NT2/D1 (cell line): ENCODE measurements at regions not wholly inside any gene's neighbourhood (a gene's known extent, or its start where the extent isn't known, plus 50 kb on each side); places are given as distances from the start of the nearest gene placed in this dataset.

Source experiments
- SUZ12 ChIP-seq: IDR thresholded peaks from 2 replicates; pipeline ENCODE4 v1.6.1; 2011; ENCODE audit not compliant: insufficient read length, insufficient read depth; ENCODE audit errors: extremely low read depth
- YY1 ChIP-seq: IDR thresholded peaks from 2 replicates; pipeline ENCODE4 v1.6.1; 2011; ENCODE audit not compliant: insufficient read length, insufficient read depth
- ZNF274 ChIP-seq: IDR thresholded peaks from 2 replicates; pipeline ENCODE4 v1.6.1; 2011; ENCODE audit warnings: mild to moderate bottlenecking, low read depth, low read length

DNA sequence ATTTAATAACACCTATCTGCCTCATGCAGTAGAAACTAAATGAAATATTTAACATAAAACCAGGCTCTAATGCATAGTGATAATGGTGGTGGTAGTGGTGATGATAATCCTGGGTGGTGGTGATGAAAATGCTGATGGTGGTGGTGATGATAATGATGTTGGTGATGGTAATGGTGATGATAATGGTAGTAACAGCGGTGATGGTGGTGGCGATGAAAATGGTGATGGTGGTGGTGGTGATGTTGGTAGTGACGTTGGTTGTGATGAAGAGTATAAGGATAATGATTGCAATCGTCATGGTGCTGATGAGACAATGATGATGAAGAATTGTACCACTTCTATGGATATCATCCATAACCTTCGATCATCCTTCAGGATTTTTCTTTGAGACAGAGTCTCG, 173.7 kb upstream of the CDH11 start:
- TF ChIP-seq ZNF274: no peak
- TF ChIP-seq SUZ12: no peak
- TF ChIP-seq YY1: no peak
